Osteocyte (in vitro differentiated cells): ENCODE measurements at regions not wholly inside any gene's neighbourhood (a gene's known extent, or its start where the extent isn't known, plus 50 kb on each side); places are given as distances from the start of the nearest gene placed in this dataset.
A peak's percentile ranks its signal among the peaks of the same experiment; 100 is the strongest.

Source experiments
- DNase-seq: peaks from one replicate; pipeline ENCODE4 v3.0.0; 2021; ENCODE audit warnings: mixed read lengths; ENCODE audit not compliant: unreplicated experiment; ENCODE audit errors: extremely low spot score
- H3K27ac Mint-ChIP-seq: one replicate; pipeline ENCODE4 v1.8.0; 2021; ENCODE audit warnings: mild to moderate bottlenecking, mixed read lengths; ENCODE audit not compliant: unreplicated experiment
- H3K27me3 Mint-ChIP-seq: one replicate; pipeline ENCODE4 v1.8.0; 2021; ENCODE audit warnings: mixed read lengths; ENCODE audit not compliant: unreplicated experiment
- H3K36me3 Mint-ChIP-seq: one replicate; pipeline ENCODE4 v1.8.0; 2021; ENCODE audit warnings: mixed read lengths; ENCODE audit not compliant: unreplicated experiment
- H3K4me1 Mint-ChIP-seq: one replicate; pipeline ENCODE4 v1.8.0; 2021; ENCODE audit warnings: mixed read lengths; ENCODE audit not compliant: unreplicated experiment
- H3K4me3 Mint-ChIP-seq: one replicate; pipeline ENCODE4 v1.8.0; 2021; ENCODE audit warnings: mild to moderate bottlenecking, moderate library complexity, mixed read lengths; ENCODE audit not compliant: unreplicated experiment
- H3K9me3 Mint-ChIP-seq: one replicate; pipeline ENCODE4 v1.8.0; 2021; ENCODE audit warnings: mixed read lengths; ENCODE audit not compliant: unreplicated experiment
- TF ChIP-seq, protein P1 (sequence below): fragments of 200-600 bp; sonication (generic); IDR thresholded peaks from 2 replicates; pipeline ENCODE4 v1.5.0; 2021; ENCODE audit warnings: antibody characterized with exemption, mild to moderate bottlenecking, moderate library complexity

DNA sequence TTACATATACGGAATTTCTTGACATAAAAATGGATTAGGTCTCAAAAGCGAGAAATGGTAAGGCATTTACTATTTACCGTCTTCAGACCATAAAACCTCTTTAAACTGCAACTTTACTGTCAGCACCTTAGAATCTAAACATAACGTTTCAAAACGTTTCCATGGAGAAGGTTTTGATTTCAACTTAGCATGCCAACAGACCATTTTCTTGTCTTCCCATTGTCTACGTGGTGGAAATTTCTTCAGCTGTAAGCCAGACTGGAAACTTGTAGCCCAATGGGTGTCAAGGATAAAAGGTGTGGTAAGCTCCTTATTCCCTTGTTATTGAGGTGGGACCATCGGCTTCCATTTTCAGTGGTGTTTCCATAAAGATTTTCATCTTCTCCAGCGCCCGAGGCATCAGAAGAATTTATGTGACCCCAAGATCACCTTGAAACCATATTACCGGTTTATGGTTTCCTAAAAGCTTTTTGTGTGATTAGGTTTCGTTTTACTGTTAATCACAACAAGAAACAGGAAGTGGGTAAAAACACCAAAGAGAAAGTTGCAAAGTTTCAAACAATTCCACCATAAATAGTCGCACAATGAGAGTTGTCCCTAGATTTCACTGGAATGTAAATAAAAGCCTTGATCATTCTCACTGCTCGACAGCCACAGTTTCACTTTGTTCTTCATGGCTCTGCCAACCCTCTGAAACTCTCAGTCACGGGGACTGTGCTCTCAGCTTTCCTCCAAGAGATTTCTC, 63.0 kb upstream of the CD2AP start:
- Mint-ChIP-seq H3K27ac (peak overlapping the region; percentile 72), H3K36me3 (no peaks in the 10 kb centered on the region), H3K4me3 (peak overlapping the region; percentile 42), H3K4me1 (peaks cover 14% of the 10 kb centered on the region), H3K27me3 (peaks cover 5% of the 10 kb centered on the region), H3K9me3 (no peaks in the 10 kb centered on the region)
- no peak for DNase-seq
- TF ChIP-seq, protein P1, sequence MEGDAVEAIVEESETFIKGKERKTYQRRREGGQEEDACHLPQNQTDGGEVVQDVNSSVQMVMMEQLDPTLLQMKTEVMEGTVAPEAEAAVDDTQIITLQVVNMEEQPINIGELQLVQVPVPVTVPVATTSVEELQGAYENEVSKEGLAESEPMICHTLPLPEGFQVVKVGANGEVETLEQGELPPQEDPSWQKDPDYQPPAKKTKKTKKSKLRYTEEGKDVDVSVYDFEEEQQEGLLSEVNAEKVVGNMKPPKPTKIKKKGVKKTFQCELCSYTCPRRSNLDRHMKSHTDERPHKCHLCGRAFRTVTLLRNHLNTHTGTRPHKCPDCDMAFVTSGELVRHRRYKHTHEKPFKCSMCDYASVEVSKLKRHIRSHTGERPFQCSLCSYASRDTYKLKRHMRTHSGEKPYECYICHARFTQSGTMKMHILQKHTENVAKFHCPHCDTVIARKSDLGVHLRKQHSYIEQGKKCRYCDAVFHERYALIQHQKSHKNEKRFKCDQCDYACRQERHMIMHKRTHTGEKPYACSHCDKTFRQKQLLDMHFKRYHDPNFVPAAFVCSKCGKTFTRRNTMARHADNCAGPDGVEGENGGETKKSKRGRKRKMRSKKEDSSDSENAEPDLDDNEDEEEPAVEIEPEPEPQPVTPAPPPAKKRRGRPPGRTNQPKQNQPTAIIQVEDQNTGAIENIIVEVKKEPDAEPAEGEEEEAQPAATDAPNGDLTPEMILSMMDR = no peak

DNA sequence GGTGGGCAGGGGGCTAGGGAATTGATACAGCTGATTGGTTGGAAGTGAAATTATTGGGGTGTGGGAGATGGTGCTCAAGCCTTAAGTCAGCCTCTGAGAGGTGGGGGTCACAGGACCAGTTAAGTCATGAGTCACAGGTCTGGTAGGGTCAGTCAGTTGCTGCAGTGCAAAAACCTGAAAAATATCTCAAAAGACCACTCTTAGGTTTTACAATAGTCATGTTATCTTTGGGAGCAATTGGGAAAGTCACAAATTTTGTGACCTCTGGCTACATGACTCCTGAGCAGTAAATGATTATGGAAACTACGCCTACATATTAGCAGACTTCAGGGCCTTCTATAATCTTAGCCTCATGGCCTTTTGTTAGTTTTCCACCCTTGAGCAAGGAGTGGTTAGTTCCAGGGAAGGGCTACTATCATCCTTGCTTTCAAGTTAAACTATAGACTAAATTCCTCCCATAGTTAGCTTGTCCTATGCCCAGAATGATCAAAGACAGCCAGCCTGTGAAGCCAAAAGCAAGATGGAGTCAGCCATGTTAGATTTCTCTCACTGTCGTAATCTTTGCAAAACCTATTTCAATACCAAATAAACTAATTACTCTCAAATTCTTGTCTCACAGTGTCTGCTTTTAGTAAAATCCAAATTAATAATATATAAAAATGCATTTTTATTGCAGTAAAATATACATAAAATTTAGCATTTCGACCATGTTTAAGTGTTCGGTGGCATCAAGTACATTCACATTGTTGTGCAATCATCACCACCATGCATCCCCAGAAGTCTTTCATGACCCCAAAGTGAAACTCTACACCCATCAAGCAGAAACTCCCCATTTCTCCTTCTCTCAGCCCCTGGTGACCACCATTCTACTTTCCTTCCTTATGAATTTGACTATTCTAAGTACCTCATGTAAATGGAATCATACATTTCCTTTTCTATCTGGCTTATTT, 60.9 kb upstream of the CD2AP start:
- H3K27me3 Mint-ChIP-seq = no peaks in the 10 kb centered on the region

DNA sequence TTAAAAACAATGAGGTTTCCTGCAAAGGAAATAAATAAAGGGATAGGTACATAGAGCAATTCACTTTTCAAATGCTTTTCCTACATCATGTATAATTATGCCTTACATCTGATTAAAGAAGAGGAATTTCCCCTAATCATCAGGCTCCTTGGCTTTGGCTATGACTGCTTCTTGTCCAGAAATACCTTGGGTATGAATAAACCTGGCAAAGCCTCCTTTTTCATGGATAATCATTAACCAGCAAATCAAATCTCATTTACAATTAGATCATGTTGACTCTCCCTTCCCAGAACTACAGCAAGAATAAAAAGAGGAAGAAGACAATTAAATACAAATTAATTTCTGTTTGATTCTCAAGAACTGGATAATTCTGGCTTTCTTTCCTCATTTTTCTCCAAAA, 58.0 kb upstream of the CD2AP start:
- H3K9me3 Mint-ChIP-seq = no peaks in the 10 kb centered on the region
- H3K4me1 Mint-ChIP-seq = peaks cover 6% of the 10 kb centered on the region
- TF ChIP-seq, protein P1 = no peak
- H3K27ac Mint-ChIP-seq = no peak overlapping the region
- DNase-seq = no peak
- H3K4me3 Mint-ChIP-seq = no peak overlapping the region
- H3K36me3 Mint-ChIP-seq = no peaks in the 10 kb centered on the region
- H3K27me3 Mint-ChIP-seq = no peaks in the 10 kb centered on the region

More for the DNA sequence above, 60.9 kb upstream of the CD2AP start:
- Mint-ChIP-seq H3K27ac (no peak overlapping the region), H3K4me1 (peaks cover 14% of the 10 kb centered on the region), H3K36me3 (no peaks in the 10 kb centered on the region), H3K4me3 (no peak overlapping the region), H3K9me3 (no peaks in the 10 kb centered on the region)
- TF ChIP-seq, protein P1 = no peak
- no peak for DNase-seq

DNA sequence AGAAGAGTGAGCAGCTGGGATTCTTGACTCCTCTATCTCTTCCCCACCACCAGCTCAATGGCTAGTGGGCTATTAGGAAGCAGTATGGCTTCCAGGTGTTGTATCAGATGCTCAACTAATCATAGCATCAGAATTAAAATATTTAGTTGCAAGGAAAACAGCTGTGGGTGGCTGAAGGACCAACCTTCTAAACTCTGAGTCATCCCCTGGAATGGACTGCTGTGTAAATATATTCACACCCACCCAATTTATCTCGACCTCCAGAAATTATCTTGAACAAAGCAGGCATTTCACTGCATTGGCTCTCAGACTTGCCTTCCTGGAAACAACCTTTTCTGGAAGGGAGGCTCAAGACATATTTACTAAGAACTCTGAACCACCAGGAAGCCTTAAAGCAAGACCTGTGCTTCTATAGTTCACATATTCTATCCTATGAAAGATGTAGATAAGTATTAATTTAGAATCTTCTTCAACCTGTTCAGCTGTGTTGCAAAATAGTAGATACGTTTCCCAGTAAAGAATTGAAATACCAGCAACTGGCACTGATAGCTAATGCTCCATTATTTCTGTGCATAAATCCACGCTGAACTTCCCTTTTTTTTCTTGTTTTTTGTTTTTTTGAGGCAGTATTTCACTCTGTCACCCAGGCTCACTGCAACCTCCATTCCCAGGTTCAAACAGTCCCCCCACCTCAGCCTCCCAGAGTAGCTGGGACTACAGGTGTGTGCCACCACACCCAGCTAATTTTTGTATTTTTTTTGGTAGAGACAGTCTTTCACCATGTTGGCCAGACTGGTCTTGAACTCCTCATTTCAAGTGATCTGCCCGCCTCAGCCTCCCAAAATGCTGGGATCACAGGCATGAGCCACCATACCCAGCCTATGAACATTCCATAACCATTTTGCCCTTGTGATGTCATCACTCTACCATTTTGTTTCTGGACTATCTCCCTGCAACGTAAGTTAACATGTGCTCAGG, 56.9 kb upstream of the CD2AP start:
- no peak for DNase-seq

More for the DNA sequence above, 56.9 kb upstream of the CD2AP start:
- H3K36me3 Mint-ChIP-seq = no peaks in the 10 kb centered on the region
- no peak overlapping the region for H3K27ac Mint-ChIP-seq
- H3K27me3 Mint-ChIP-seq = no peaks in the 10 kb centered on the region
- H3K4me1 Mint-ChIP-seq = no peaks in the 10 kb centered on the region
- no peaks in the 10 kb centered on the region for H3K9me3 Mint-ChIP-seq
- TF ChIP-seq, protein P1 = no peak
- H3K4me3 Mint-ChIP-seq = no peak overlapping the region
